ENCODE measurements at regions not wholly inside any gene's neighbourhood (a gene's known extent, or its start where the extent isn't known, plus 50 kb on each side); places are given as distances from the start of the nearest gene placed in this dataset.
"Not testable (repeated sequence)": the region's sequence is repeated elsewhere in the genome, so short reads cannot be mapped to it uniquely, and the experiment has no call there.

- DNase-seq (ENCODE audit: low spot score), result no peak
Measured at GRCh38 chr6:14217728-14218518, 100.4 kb downstream of the CD83 start.

GRCh38 chr6:14218519-14218800, 100.9 kb downstream of the CD83 start:
- DNase-seq (ENCODE audit: low spot score), result no peak

- DNase-seq (ENCODE audit: low spot score), result no peak
Measured at GRCh38 chr6:14221564-14222279, 104.2 kb downstream of the CD83 start.

GRCh38 chr6:14222956-14223355, 105.4 kb downstream of the CD83 start:
- DNase-seq (ENCODE audit: low spot score), result no peak

- DNase-seq (ENCODE audit: low spot score), result no peak
Measured at GRCh38 chr6:14224359-14225103, 107.0 kb downstream of the CD83 start.

- no peak for DNase-seq (ENCODE audit: low spot score)
Measured at GRCh38 chr6:14226051-14226660, 108.6 kb downstream of the CD83 start.

- DNase-seq (ENCODE audit: low spot score), result no peak
Measured at GRCh38 chr6:14228571-14228970, 111.0 kb downstream of the CD83 start.

- DNase-seq (ENCODE audit: low spot score), result no peak
Measured at GRCh38 chr6:14231071-14231483, 113.5 kb downstream of the CD83 start.

GRCh38 chr6:14231501-14232280, 114.1 kb downstream of the CD83 start:
- no peak for DNase-seq (ENCODE audit: low spot score)

GRCh38 chr6:14232889-14233288, 115.3 kb downstream of the CD83 start:
- no peak for DNase-seq (ENCODE audit: low spot score)

GRCh38 chr6:14235653-14236356, 118.2 kb downstream of the CD83 start:
- DNase-seq (ENCODE audit: low spot score), result no peak

GRCh38 chr6:14239097-14239496, 121.5 kb downstream of the CD83 start:
- no peak for DNase-seq (ENCODE audit: low spot score)

GRCh38 chr6:14240411-14241166, 123.0 kb downstream of the CD83 start:
- no peak for DNase-seq (ENCODE audit: low spot score)

GRCh38 chr6:14241255-14242070, 123.9 kb downstream of the CD83 start:
- no peak for DNase-seq (ENCODE audit: low spot score)

GRCh38 chr6:14242912-14243311, 125.3 kb downstream of the CD83 start:
- not testable (repeated sequence) for DNase-seq (ENCODE audit: low spot score)

- DNase-seq (ENCODE audit: low spot score), result no peak
Measured at GRCh38 chr6:14243597-14243996, 126.0 kb downstream of the CD83 start.

- DNase-seq (ENCODE audit: low spot score), result no peak
Measured at GRCh38 chr6:14246876-14247275, 129.3 kb downstream of the CD83 start.

- DNase-seq (ENCODE audit: low spot score), result no peak
Measured at GRCh38 chr6:14250573-14250972, 133.0 kb downstream of the CD83 start.

GRCh38 chr6:14252271-14252850, 134.8 kb downstream of the CD83 start:
- DNase-seq (ENCODE audit: low spot score), result no peak

Measured in LoVo (cell line).